ENCODE measurements at regions not wholly inside any gene's neighbourhood (a gene's known extent, or its start where the extent isn't known, plus 50 kb on each side); places are given as distances from the start of the nearest gene placed in this dataset.

- intact Hi-C loops (cut with DNase I): no loop called here
- peak; percentile 35 for DNase-seq
- ATAC-seq (ENCODE audit: poor library complexity): no peak
Observed at GRCh38 chr16:89042711-89043551, 50.7 kb upstream of the ACSF3 start.

GRCh38 chr16:89043636-89044417, 49.8 kb upstream of the ACSF3 start:
- DNase-seq (peak; percentile 27), ATAC-seq (ENCODE audit: poor library complexity) (no peak)
- intact Hi-C loops (cut with DNase I): no loop called here

All from Right ventricle myocardium superior (tissue), 1 donor.